ENCODE measurements at regions not wholly inside any gene's neighbourhood (a gene's known extent, or its start where the extent isn't known, plus 50 kb on each side); places are given as distances from the start of the nearest gene placed in this dataset.
"Not testable (repeated sequence)": the region's sequence is repeated elsewhere in the genome, so short reads cannot be mapped to it uniquely, and the experiment has no call there.

- H3K79me2 ChIP-seq, result no peaks in the 10 kb centered on the region
- DNase-seq (ENCODE audit: low spot score), result no peak
- no peaks in the 10 kb centered on the region for H3K27me3 ChIP-seq
- H3K27ac ChIP-seq, result no peak overlapping the region
- H3K4me3 ChIP-seq, result no peak overlapping the region
- H3K4me2 ChIP-seq, result no peak overlapping the region
- H3K36me3 ChIP-seq (replicated peaks; ENCODE audit: insufficient read depth, low read depth), result no peaks in the 10 kb centered on the region
- TF ChIP-seq EZH2phosphoT487 (IDR thresholded peaks at IDR 0.05; ENCODE audit: low read depth, severe bottlenecking, unreplicated experiment), result no peak
- TF ChIP-seq CTCF (IDR thresholded peaks at IDR 0.05; ENCODE audit: poor library complexity), result no peak
- TF ChIP-seq EZH2 (IDR thresholded peaks at IDR 0.05; ENCODE audit: borderline replicate concordance), result no peak
- H3K9me3 ChIP-seq (ENCODE audit: low read depth), result no peaks in the 10 kb centered on the region
- H2AFZ ChIP-seq, result no peak overlapping the region
- no peaks in the 10 kb centered on the region for H3K4me1 ChIP-seq (ENCODE audit: insufficient read depth)
- H3K9me2 ChIP-seq (replicated peaks; ENCODE audit: insufficient read depth), result no peaks in the 10 kb centered on the region
- WGBS (ENCODE audit: low lambda C conversion rate, missing lambda C conversion rate), result 76% methylated on average over 1 of the region's 1 CpG
- H4K20me1 ChIP-seq (ENCODE audit: insufficient read depth, poor library complexity, severe bottlenecking), result no peaks in the 10 kb centered on the region
Measured at GRCh38 chr3:89740080-89740880, 632.9 kb downstream of the EPHA3 start.

- Histone ChIP-seq H3K4me1 (ENCODE audit: insufficient read depth) (no peaks in the 10 kb centered on the region), H3K79me2 (no peaks in the 10 kb centered on the region), H3K4me2 (no peak overlapping the region), H4K20me1 (ENCODE audit: insufficient read depth, poor library complexity, severe bottlenecking) (no peaks in the 10 kb centered on the region), H3K27ac (no peak overlapping the region), H3K9me2 (replicated peaks; ENCODE audit: insufficient read depth) (no peaks in the 10 kb centered on the region), H3K36me3 (replicated peaks; ENCODE audit: insufficient read depth, low read depth) (no peaks in the 10 kb centered on the region), H3K9me3 (ENCODE audit: low read depth) (no peaks in the 10 kb centered on the region), H3K4me3 (no peak overlapping the region), H3K27me3 (no peaks in the 10 kb centered on the region), H2AFZ (no peak overlapping the region)
- TF ChIP-seq EZH2 (IDR thresholded peaks at IDR 0.05; ENCODE audit: borderline replicate concordance) (no peak), EZH2phosphoT487 (IDR thresholded peaks at IDR 0.05; ENCODE audit: low read depth, severe bottlenecking, unreplicated experiment) (no peak), CTCF (IDR thresholded peaks at IDR 0.05; ENCODE audit: poor library complexity) (no peak)
- no peak for DNase-seq (ENCODE audit: low spot score)
Measured at GRCh38 chr3:89740881-89741177, 633.4 kb downstream of the EPHA3 start.

GRCh38 chr3:89742546-89742945, 635.1 kb downstream of the EPHA3 start:
- WGBS (ENCODE audit: low lambda C conversion rate, missing lambda C conversion rate), result 100% methylated on average over 2 of the region's 2 CpGs
- TF ChIP-seq EZH2 (IDR thresholded peaks at IDR 0.05; ENCODE audit: borderline replicate concordance) (no peak), EZH2phosphoT487 (IDR thresholded peaks at IDR 0.05; ENCODE audit: low read depth, severe bottlenecking, unreplicated experiment) (no peak), CTCF (IDR thresholded peaks at IDR 0.05; ENCODE audit: poor library complexity) (no peak)
- Histone ChIP-seq H2AFZ (no peak overlapping the region), H3K4me3 (no peak overlapping the region), H3K4me2 (no peak overlapping the region), H3K27me3 (no peaks in the 10 kb centered on the region), H3K9me3 (ENCODE audit: low read depth) (no peaks in the 10 kb centered on the region), H3K27ac (no peak overlapping the region), H4K20me1 (ENCODE audit: insufficient read depth, poor library complexity, severe bottlenecking) (no peaks in the 10 kb centered on the region), H3K79me2 (no peaks in the 10 kb centered on the region), H3K36me3 (replicated peaks; ENCODE audit: insufficient read depth, low read depth) (no peaks in the 10 kb centered on the region), H3K9me2 (replicated peaks; ENCODE audit: insufficient read depth) (no peaks in the 10 kb centered on the region), H3K4me1 (ENCODE audit: insufficient read depth) (no peaks in the 10 kb centered on the region)
- DNase-seq (ENCODE audit: low spot score), result no peak

GRCh38 chr3:89747541-89748278, 640.3 kb downstream of the EPHA3 start:
- not testable (repeated sequence) for H3K9me2 ChIP-seq (replicated peaks; ENCODE audit: insufficient read depth)

More at GRCh38 chr3:89747541-89748278, 640.3 kb downstream of the EPHA3 start:
- H4K20me1 ChIP-seq (ENCODE audit: insufficient read depth, poor library complexity, severe bottlenecking); H3K79me2 ChIP-seq; H3K27me3 ChIP-seq; H3K36me3 ChIP-seq (replicated peaks; ENCODE audit: insufficient read depth, low read depth); H3K4me2 ChIP-seq; H2AFZ ChIP-seq; H3K9me3 ChIP-seq (ENCODE audit: low read depth); H3K4me3 ChIP-seq; DNase-seq (ENCODE audit: low spot score); H3K4me1 ChIP-seq (ENCODE audit: insufficient read depth); H3K27ac ChIP-seq: not testable (repeated sequence)
- WGBS (ENCODE audit: low lambda C conversion rate, missing lambda C conversion rate), result 87% methylated on average over 24 of the region's 24 CpGs

Data from hepatocyte (in vitro differentiated cells).